IMR-90 (cell line): ENCODE measurements at regions not wholly inside any gene's neighbourhood (a gene's known extent, or its start where the extent isn't known, plus 50 kb on each side); places are given as distances from the start of the nearest gene placed in this dataset.

Source experiments
- ATAC-seq: fragments of 200-7000 bp; cut with Tn5 transposase; 2 replicates; pipeline ENCODE4 v1.9.1; 2020; ENCODE audit warnings: low read depth, mild to moderate bottlenecking, moderate library complexity
- BruUV-seq: library from RNA; stranded (reverse); fragments of 400-500 nt; replicated peaks from 2 replicates; lab custom pipeline; 2021; lab: Mats Ljungman, UMichigan
- CTCF ChIA-PET: fragments of 300-600 bp; formaldehyde crosslinking; extraction: SDS; loops from one replicate; lab custom pipeline; 2021; ENCODE audit warnings: antibody characterized with exemption; lab: Yijun Ruan, JAX
- POLR2A ChIA-PET: fragments of 300-600 bp; sonication (Branson Sonifier 250); formaldehyde crosslinking; loops from one replicate; lab custom pipeline; 2022; ENCODE audit warnings: antibody characterized with exemption; ENCODE audit not compliant: unreplicated experiment; lab: Charles Lee
- DNase-seq: peaks from one replicate; pipeline ENCODE4 v3.0.0; 2013
- H2AFZ ChIP-seq: replicated peaks from 2 replicates; pipeline ENCODE3; 2013; ENCODE audit warnings: low read length, mild to moderate bottlenecking; ENCODE audit not compliant: poor library complexity
- H2AK5ac ChIP-seq: 2 replicates; pipeline ENCODE4 v1.6.1; 2013; ENCODE audit warnings: low read depth, low read length, inconsistent platforms
- H2AK9ac ChIP-seq: replicated peaks from 2 replicates; pipeline ENCODE3; 2013; ENCODE audit warnings: mild to moderate bottlenecking, low read depth, low read length, moderate library complexity; ENCODE audit not compliant: poor library complexity
- H2BK120ac ChIP-seq: 2 replicates; pipeline ENCODE4 v1.6.1; 2013; ENCODE audit warnings: low read depth, low read length, inconsistent platforms
- H2BK15ac ChIP-seq: 3 replicates; pipeline ENCODE4 v1.6.1; 2013; ENCODE audit warnings: low read depth, low read length, inconsistent platforms
- H2BK20ac ChIP-seq: 2 replicates; pipeline ENCODE4 v1.6.1; 2013; ENCODE audit warnings: low read depth, mild to moderate bottlenecking, inconsistent platforms, low read length, moderate library complexity
- H2BK5ac ChIP-seq: 2 replicates; pipeline ENCODE4 v1.6.1; 2013; ENCODE audit warnings: mild to moderate bottlenecking, low read depth, low read length, inconsistent platforms; ENCODE audit not compliant: poor library complexity, severe bottlenecking
- H3K14ac ChIP-seq: replicated peaks from 2 replicates; pipeline ENCODE4 v1.6.1; 2013; ENCODE audit warnings: low read depth, low read length, inconsistent platforms
- H3K18ac ChIP-seq: 2 replicates; pipeline ENCODE4 v1.6.1; 2013; ENCODE audit warnings: low read depth, low read length, control low read depth
- H3K23ac ChIP-seq: 2 replicates; pipeline ENCODE4 v1.6.1; 2013; ENCODE audit warnings: low read depth, low read length, inconsistent platforms
- H3K27ac ChIP-seq: 2 replicates; pipeline ENCODE4 v1.5.1; 2013; ENCODE audit warnings: mild to moderate bottlenecking, control low read depth, low read length; ENCODE audit not compliant: insufficient read depth
- H3K27me3 ChIP-seq: 2 replicates; pipeline ENCODE4 v1.6.1; 2013; ENCODE audit warnings: low read length; ENCODE audit not compliant: control insufficient read depth, insufficient read depth
- H3K36me3 ChIP-seq: 2 replicates; pipeline ENCODE4 v1.6.1; 2013; ENCODE audit warnings: low read length, mixed read lengths; ENCODE audit not compliant: control insufficient read depth, insufficient read depth
- H3K4ac ChIP-seq: 2 replicates; pipeline ENCODE4 v1.6.1; 2013; ENCODE audit warnings: low read depth, low read length, inconsistent platforms
- H3K4me1 ChIP-seq: 2 replicates; pipeline ENCODE4 v1.6.1; 2013; ENCODE audit warnings: low read length, mixed read lengths; ENCODE audit not compliant: control insufficient read depth, insufficient read depth
- H3K4me2 ChIP-seq: 2 replicates; pipeline ENCODE4 v1.6.1; 2013; ENCODE audit warnings: low read depth, mild to moderate bottlenecking, control low read depth, low read length, moderate library complexity
- H3K4me3 ChIP-seq: 2 replicates; pipeline ENCODE4 v1.5.1; 2013; ENCODE audit warnings: low read depth, mild to moderate bottlenecking, control low read depth, low read length, moderate library complexity; ENCODE audit not compliant: insufficient read depth
- H3K56ac ChIP-seq: 2 replicates; pipeline ENCODE4 v1.6.1; 2013; ENCODE audit warnings: low read length, inconsistent platforms; ENCODE audit not compliant: insufficient read depth; ENCODE audit errors: extremely low read depth
- H3K79me1 ChIP-seq, 2 experiments: 2 replicates each; pipeline ENCODE4 v1.6.1; 2013; ENCODE audit warnings: low read length in 2 of 2, inconsistent platforms in 1 of 2, low read depth in 1 of 2
- H3K9ac ChIP-seq: 2 replicates; pipeline ENCODE4 v1.6.1; 2013; ENCODE audit warnings: low read depth, low read length, control low read depth
- H3K9me1 ChIP-seq: 2 replicates; pipeline ENCODE4 v1.6.1; 2013; ENCODE audit warnings: low read length, inconsistent platforms; ENCODE audit not compliant: insufficient read depth
- H3K9me3 ChIP-seq: 2 replicates; pipeline ENCODE4 v1.6.1; 2013; ENCODE audit warnings: low read length; ENCODE audit not compliant: control insufficient read depth, insufficient read depth
- H4K20me1 ChIP-seq: 2 replicates; pipeline ENCODE4 v1.6.1; 2013; ENCODE audit warnings: low read length, inconsistent platforms; ENCODE audit not compliant: insufficient read depth
- H4K5ac ChIP-seq: 2 replicates; pipeline ENCODE4 v1.6.1; 2013; ENCODE audit warnings: mild to moderate bottlenecking, low read depth, low read length, control low read depth
- H4K8ac ChIP-seq, 2 experiments: 2 replicates each; pipeline ENCODE4 v1.6.1; 2013; ENCODE audit warnings: low read depth in 2 of 2, low read length in 2 of 2, control low read depth in 1 of 2, inconsistent platforms in 1 of 2
- H4K91ac ChIP-seq: 2 replicates; pipeline ENCODE4 v1.6.1; 2013; ENCODE audit warnings: low read depth, low read length, inconsistent platforms; ENCODE audit not compliant: insufficient read depth
- POLR2A ChIP-seq: IDR thresholded peaks from 2 replicates; pipeline ENCODE4 v1.6.1; 2012; ENCODE audit warnings: mild to moderate bottlenecking, low read depth, low read length
- WGBS, 2 experiments: methylation state at CpG; one replicate each; pipeline versions ENCODE4 v1.1.5 to v1.1.7; 2013; ENCODE audit warnings: missing lambda C conversion rate in 2 of 2; ENCODE audit not compliant: insufficient read length in 1 of 2; ENCODE audit errors: extremely low coverage in 2 of 2; 5-methylcytosine and 5-hydroxymethylcytosine counted together
- dilution Hi-C: fragments of 300-500 bp; cut with HindIII; formaldehyde crosslinking; loops from one replicate; pipeline ENCODE4 v1.14.3; 2018; ENCODE audit warnings: low sequenced_read_pairs; ENCODE audit not compliant: unreplicated experiment
- in situ Hi-C: fragments of 300-500 bp; cut with MboI; formaldehyde crosslinking; loops from 3 replicates; pipeline ENCODE4 v1.14.3; 2019; ENCODE audit warnings: low sequenced_read_pairs, inconsistent platforms, mixed read lengths
- intact Hi-C: fragments of 100-400 bp; cut with micrococcal nuclease; formaldehyde crosslinking; loops from 2 replicates; pipeline ENCODE4 v1.10.0; 2022

- H2AFZ ChIP-seq: no peak overlapping the region
- dilution Hi-C loops (no loop called here), intact Hi-C loops (no loop called here), in situ Hi-C loops (no loop called here)
- ATAC-seq (no peak), DNase-seq (no peak)
- no peaks in the 10 kb centered on the region for H3K79me1 ChIP-seq
- BruUV-seq: no TSS peak
- H3K27ac ChIP-seq: no peak overlapping the region
- no peak overlapping the region for H4K91ac ChIP-seq
- WGBS, 2 experiments: 80% methylated on average over 1 of the region's 5 CpGs; no CpG with 5 or more reads in 1 of the 2 experiments
- no peak overlapping the region for H2AK9ac ChIP-seq
- POLR2A ChIA-PET: no interaction called here
- H3K9me1 ChIP-seq: no peaks in the 10 kb centered on the region
- CTCF ChIA-PET: no interaction called here
- H4K8ac ChIP-seq: no peak overlapping the region
- H4K20me1 ChIP-seq: no peaks in the 10 kb centered on the region
- no peak overlapping the region for H2BK5ac ChIP-seq
- H3K18ac ChIP-seq: no peak overlapping the region; the same call in 1 of the 2 replicates
- no peaks in the 10 kb centered on the region for H3K9me3 ChIP-seq
- H2BK15ac ChIP-seq: no peak overlapping the region
- H3K27me3 ChIP-seq: no peaks in the 10 kb centered on the region
- H3K9ac ChIP-seq: no peak overlapping the region
- H2BK120ac ChIP-seq: no peak overlapping the region
- no peak overlapping the region for H3K4me3 ChIP-seq
- no peak overlapping the region for H3K23ac ChIP-seq
- no peak overlapping the region; the same call in 1 of the 2 replicates for H4K5ac ChIP-seq
- no peak overlapping the region for H2AK5ac ChIP-seq
- H2BK20ac ChIP-seq: no peak overlapping the region
- H3K36me3 ChIP-seq: no peaks in the 10 kb centered on the region
- no peak overlapping the region for H3K4ac ChIP-seq
- TF ChIP-seq POLR2A: no peak
- H3K4me1 ChIP-seq: no peaks in the 10 kb centered on the region
- H3K4me2 ChIP-seq: no peak overlapping the region
- no peak overlapping the region for H3K56ac ChIP-seq
- no peak overlapping the region for H3K14ac ChIP-seq
Observed at GRCh38 chr9:7387840-7388239, 411.7 kb downstream of the DMAC1 start.
